HG03460 (cell line): ENCODE measurements at regions not wholly inside any gene's neighbourhood (a gene's known extent, or its start where the extent isn't known, plus 50 kb on each side); places are given as distances from the start of the nearest gene placed in this dataset.
"Not testable (repeated sequence)": the region's sequence is repeated elsewhere in the genome, so short reads cannot be mapped to it uniquely, and the experiment has no call there.

Source experiments
- ATAC-seq: cut with Tn5 transposase; IDR thresholded peaks from one replicate; pipeline ENCODE4 v1.9.1; 2021; ENCODE audit not compliant: unreplicated experiment

GRCh38 chr6:20340068-20340848, 61.4 kb upstream of the E2F3 start:
- ATAC-seq, result no peak

- no peak for ATAC-seq
Observed at GRCh38 chr6:20341096-20341495, 60.6 kb upstream of the E2F3 start.

GRCh38 chr6:20341564-20341963, 60.1 kb upstream of the E2F3 start:
- ATAC-seq, result no peak

- ATAC-seq, result not testable (repeated sequence)
Observed at GRCh38 chr6:20346948-20347347, 54.7 kb upstream of the E2F3 start.

GRCh38 chr6:20348041-20348440, 53.6 kb upstream of the E2F3 start:
- no peak for ATAC-seq

GRCh38 chr6:20349225-20349624, 52.5 kb upstream of the E2F3 start:
- no peak for ATAC-seq

- no peak for ATAC-seq
Observed at GRCh38 chr6:20350215-20350614, 51.5 kb upstream of the E2F3 start.

- no peak for ATAC-seq
Observed at GRCh38 chr6:20351534-20351933, 50.1 kb upstream of the E2F3 start.
